ENCODE measurements at regions not wholly inside any gene's neighbourhood (a gene's known extent, or its start where the extent isn't known, plus 50 kb on each side); places are given as distances from the start of the nearest gene placed in this dataset.
"Not testable (repeated sequence)": the region's sequence is repeated elsewhere in the genome, so short reads cannot be mapped to it uniquely, and the experiment has no call there.

DNA sequence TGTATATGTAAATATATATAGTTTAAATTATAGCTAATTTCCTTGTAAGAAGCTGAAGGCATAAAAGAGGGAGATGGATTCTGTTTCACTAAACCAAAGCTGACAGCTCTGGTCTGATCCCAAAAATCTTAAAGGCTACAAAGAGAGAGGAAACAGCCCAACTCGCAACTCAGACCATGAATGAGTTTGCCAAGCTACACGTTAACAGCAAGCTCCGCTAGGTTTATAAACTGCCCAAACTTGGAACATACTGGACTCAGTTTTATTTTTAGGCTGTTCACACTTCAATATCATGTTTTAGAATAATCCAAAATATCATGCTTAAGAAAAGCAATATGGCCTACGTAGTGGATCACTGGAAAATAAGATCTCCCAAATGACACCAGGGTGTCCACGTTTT is 318.3 kb upstream of the RPS23 start:
- DNase-seq, result no peak

DNA sequence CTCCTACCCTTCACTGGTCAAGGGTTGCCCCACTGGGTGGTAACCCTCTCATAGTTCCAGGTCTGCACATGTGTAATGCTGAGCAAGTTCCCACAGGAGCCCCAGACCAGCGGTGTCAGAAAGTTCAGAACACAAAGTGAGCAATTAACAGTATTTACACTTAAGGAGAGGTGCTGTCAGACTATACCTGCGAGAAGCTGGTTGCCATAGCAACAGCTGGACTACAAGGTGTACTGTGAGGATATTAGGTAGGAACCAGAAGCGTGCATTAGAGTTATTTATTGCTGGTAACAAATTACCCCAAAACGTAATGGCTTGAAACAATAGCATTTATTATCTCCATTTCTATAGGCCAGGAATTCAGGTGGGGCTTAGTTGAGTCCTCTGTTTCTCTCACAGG is 317.0 kb upstream of the RPS23 start:
- no peak for DNase-seq

DNA sequence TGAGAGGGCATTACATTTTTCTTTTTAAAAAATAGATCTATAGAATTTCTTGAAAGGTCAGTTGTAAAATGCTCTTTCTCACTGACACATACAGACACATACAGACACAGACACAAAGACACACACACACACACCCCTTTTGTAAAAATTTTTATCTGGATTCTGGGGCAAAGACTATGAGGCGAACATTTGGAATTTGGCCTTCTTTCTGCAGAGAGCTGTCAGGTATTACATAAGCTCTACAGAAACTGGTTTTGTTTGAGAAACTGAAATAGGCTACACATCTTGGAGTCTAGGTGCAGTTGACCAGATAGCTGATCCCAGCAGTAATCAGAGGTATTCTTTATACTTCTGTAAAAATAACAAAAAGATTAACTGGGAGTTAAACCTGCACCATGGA is 315.9 kb upstream of the RPS23 start:
- DNase-seq, result no peak

DNA sequence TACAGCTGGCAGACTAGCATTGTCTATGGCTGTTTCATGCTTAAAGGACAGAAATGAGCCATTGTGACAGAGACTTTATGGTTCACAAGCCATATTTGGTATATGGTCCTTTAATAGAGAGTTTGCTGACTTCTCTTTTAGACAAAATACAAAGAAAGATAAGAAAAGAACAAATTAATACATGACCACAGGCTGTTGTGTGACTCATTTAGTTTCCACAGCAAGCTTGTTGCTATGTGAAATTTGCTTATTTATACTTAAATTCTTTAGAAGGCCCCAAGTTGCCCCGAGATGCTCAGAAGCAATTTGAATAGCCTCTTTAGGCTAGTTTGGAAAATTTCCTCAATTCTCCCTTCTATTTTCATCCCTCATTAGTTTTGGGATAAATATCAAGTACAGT is 315.3 kb upstream of the RPS23 start:
- no peak for DNase-seq

DNA sequence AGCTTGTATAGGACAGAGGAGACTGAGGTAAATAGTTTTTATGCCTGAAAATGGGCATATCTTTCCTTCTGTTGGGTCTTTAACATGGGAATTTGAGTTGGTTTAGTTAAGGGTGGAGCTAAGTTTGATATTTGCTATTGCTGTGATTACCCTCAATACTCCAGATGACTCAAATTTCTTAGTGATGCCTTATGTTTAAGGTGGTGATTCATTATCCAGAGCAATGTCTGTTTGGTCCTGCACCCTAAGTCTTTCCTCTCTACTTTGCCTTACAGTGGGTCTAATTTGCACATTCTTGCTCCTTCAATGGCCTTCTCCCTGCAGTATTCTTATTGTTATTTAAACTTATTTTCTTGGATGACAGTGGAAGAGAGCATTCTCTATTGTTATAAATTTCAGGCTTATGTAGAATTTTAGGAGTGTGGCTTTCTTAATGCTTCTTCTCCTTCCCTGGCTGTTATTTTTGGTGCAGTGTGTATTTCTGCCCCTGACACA is 312.9 kb upstream of the RPS23 start:
- no peak for DNase-seq

DNA sequence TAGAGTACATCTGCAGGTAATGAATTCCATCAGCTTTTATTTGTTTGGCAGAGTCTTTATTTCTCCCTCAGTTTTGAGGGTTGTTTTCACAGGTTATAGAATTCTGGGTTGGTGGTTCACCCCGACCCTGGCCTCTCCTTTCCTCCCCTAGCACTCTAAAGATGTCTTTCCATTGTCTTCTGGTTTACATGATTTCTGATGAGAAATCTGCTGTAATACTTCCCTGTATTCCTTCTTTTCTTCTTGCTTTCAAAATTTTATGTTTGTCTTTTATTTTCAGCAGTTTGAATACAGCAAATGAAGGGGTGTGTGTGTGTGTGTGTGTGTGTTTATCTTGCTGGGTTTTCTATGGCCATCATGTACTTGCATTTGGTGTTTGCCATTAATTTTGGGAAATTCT is 312.0 kb upstream of the RPS23 start:
- DNase-seq, result no peak

DNA sequence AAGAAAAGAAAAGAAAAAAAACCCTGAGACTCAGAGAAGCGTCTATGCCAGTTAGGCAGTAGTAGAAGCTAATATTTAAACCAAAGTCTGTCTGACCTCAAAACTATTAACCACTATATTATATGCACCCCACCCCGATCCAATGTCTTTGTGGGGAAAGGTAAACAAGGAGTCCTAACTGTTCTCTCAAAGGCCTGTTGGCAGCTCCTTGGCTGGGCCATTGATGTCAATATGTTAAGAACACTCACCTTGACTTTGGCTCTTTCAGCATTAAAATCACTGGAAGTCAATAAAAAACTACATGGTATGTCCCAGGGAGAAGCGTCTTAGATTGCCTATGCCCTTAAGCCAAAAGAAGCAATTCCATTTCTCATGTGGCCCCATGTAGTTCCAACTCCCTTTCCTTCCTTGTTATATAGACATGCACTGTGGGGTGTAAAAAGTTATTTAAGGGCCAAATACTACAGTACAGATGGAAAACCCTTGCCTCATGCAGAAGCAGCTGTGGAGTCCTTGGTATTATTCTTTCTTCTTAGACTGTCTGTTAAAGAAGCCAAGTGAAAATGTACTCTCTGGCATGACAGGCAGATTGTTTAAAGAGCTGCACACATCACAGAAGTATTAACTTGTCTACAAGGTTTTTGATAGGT is 308.6 kb upstream of the RPS23 start:
- DNase-seq, result no peak

DNA sequence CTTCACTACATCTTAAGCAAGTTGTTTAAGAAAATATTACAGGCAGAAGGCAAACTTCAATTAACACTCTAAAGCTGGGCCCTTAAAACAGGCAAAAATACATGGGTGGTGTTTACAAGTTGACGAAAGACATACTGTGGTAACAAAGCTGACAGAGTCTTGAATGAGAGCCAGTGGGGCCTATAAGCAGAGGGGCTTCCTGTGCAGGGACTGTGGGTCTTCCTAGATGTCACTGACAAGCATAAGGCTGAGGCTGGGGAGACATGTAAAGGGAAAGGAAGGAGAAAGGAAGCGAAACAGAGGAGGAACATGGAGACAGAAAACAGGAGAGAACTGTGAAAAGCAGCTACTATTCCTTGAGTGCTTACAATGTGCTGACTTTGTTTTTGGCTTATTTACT is 308.0 kb upstream of the RPS23 start:
- no peak for DNase-seq

DNA sequence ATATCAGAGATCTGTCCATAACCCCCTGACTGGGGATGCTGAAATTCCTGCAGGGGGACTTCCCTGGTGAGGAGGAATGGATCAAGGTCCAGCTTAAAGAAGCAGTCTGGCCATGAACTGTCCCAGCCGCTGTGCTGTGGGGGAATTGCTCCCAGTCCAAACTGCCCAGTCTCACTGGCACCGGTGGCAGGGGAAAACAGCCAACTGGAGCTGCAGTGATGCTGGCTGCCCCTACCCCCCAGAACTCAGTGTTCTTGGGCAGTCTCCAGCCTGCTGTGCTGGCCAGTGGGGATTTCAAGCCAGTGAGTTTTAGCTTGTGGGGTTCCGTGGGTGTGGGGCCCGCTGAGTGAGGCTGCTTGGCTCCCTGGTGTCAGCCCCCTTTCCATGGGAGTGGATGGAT is 306.5 kb upstream of the RPS23 start:
- no peak for DNase-seq

DNA sequence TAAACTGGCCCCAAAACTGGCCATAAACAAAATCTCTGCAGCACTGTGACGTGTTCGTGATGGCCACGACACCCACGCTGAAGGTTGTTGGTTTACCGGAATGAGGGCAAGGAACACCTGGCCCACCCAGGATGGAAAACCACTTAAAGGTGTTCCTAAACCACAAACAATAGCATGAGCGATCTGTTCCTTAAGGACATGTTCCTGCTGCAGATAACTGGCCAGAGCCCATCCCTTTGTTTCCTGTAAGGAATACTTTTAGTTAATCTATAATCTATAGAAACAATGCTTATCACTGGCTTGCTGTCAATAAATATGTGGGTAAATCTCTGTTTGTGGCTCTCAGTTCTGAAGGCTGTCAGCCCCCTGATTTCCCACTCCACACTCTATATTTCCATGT is 305.2 kb upstream of the RPS23 start:
- DNase-seq, result not testable (repeated sequence)

DNA sequence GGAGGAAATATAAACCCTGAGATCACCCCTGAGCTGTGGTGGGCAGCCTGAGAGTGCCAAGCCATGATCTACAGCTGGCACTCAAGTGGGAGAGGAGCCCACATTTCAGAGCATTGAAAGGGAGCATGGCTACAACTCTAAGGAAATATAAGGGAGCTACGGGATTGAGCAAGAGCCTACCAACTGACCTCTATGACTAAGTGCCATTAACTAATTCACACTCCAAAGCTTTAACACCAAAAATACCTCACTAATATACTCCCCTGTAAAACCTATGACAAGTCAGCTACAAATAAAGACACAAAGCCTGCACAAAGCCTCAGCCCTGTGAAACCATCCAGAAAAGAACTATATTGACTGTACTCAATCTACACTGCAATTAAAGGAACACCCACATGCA is 286.8 kb upstream of the RPS23 start:
- no peak for DNase-seq

DNA sequence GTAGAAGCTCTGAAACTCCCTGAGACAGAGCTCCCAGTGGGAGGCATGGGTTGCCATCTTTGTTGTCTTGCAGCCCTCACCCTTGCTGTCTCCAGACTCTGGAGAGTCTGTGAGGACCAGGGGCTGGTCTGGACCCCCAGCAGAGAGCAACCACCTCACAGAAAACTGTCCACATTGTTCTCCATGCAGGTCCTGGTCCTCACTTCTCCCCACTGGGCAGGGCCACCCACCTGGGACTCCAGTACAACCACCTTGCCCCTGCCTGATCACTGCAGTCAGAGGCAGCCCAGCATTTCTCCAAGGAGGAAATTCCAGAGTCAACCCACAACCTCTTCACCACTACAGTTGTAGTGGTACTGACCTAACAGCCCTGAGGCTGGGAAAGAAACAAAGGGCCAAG is 285.6 kb upstream of the RPS23 start:
- no peak for DNase-seq

DNA sequence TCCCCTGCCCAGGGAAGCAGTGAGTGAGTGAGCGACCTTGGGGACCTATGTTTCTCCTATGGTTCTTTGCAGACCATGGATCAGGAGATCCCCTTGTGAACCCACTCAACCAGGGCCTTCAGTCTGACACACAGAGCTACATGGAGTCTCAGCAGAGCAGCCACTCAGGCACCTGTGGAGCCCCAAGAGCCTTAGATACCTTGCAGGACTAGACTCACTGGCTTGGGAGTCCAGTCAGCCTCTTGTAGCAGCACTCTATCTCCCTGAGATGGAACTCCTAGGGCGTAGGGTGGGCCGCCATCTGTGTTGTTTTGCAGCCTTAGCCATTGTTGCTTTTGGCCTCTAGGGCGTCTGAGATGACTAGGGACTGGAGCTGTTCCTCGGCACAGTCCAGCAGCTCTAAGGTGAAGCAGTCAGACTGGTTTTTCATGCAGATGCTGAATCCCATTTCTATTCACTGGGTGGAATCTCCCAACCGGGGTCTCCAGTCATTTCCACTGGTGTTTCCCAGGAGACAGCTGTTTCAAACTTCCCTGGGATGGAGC is 284.6 kb upstream of the RPS23 start:
- no peak for DNase-seq

DNA sequence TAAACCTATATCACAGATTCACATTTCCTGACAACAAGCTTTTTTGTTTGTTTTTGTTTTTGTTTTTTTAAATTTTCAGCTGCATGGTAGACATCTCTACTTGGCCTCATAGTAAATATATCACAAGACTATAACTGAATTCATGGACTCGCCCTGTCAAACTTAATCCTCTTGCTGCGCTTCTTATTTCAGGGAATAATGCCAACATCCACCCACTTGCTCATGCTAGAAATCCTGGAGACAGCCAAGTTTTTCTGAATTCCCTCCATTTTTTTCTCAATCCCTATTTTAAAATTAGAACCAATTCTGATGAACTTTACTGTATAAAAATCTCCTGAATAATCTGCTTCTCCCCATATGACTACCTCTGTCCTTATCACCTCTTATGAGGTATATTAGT is 283.6 kb upstream of the RPS23 start:
- DNase-seq, result no peak

DNA sequence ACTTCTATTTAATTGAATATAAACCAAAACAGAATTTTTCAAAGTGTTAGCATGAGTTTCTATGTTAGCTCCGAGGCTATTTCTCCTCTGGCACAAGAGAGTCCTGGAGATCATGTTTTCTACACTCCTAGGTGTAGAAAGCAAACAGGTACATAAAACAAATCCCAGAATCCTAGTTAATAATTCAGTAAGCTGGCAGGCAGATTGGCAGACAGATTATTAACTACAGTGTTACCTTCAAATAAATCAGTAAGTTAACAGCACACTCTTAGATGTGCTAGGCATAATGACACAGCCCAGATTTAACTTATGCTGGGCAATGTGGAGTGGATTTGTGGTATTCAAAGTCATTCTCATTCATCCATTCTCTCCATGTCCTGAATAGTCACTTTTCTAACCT is 282.8 kb upstream of the RPS23 start:
- DNase-seq, result no peak

DNA sequence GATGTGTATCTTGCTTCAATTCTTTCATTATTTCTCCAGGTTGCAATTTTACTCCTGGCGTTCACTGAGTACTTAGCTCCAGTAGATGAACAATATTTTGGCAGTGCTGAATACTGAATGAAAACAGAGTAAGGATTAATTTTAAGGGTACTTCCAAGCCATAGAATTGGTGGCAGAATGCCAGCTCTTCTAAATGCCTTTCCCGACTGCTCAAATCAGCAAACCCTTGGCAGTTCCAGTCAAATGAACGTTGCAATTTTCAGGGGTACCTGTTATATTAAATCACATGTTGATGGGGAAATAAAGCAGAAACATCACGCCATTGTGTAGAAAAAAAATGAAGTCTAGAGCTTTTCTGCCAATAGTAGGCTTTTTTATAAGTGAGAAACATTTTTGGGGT is 282.4 kb upstream of the RPS23 start:
- DNase-seq, result no peak

DNA sequence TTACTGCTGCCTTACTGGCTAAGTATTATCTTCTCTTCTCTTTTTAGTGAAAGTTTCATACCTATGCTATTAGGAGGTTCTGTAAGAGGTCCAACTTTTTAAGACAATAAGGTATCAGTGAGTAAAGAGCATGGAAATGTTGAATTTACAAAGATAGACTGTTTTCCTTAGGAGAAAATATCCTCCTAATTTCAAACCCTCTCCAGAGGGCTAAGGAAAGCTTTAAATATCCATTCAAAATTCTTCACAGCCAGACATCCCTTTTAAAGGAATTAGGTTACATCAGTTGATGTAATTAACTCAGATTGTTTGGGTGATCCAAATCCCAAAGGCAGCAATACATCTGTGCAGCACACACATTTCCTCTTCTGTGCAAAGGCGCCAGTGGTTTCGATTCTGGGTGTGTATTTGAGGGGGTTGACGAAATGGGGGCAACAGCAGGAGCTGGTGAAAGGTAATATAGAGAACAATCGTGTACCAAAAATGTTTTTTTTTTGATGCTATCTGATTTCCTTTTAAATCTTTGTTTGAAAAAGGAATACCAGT is 273.8 kb upstream of the RPS23 start:
- no peak for DNase-seq

DNA sequence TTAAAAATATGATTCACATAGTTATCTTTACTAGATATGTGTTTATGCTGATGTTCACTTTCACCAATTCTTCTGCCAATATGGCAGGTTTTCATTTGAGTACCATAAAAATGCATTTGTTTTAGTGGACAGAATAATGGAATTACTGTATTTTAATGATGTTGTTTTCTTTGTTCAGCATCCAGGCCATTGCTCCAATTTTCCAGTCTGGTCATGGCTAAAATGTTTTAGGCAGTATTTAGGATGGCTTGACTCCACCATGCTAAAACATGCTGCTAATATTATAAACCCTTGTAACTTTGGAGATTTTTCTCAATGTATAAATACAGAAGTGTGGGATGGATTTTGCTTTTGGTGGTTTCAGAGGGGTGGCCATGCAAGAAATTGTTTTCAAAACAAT is 273.0 kb upstream of the RPS23 start:
- DNase-seq, result no peak

DNA sequence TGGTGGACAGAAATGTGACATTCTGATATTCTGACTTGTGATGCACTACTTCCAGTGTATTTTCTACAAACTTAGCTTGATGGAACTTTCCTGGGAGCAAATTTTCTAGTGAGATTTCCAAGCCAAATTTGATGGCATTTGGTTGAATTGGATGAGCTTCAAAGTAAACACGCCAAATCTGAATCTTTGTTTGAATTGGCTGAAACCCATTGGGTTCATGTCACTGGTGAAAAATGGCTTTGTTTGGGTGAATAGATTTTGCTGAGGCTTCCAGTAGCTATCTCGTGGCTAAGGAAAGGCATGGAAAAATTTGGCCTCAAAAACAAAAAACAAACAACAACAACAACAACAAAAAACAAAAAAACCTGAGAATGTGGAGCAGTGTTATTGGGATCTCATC is 271.1 kb upstream of the RPS23 start:
- DNase-seq, result no peak

DNA sequence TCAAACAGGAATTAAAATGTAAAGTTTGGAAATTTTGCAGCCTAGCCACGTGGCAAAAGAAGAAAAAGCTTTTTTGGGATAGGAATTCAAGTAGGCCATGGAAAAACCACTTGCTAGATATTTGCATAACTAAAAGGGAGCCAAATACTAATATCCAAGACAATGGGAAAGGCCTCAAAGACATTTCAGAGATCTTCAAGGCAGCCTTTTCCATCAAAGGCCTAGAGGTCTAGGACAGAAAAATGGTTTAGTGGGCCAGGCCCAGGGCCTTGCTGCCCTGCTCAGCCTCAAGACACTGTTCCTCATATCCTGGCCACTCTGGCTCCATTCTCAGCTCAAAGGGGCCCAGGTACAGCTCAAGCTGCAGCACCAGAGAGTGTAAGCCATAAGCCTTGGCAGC is 265.9 kb upstream of the RPS23 start:
- DNase-seq, result no peak

DNA sequence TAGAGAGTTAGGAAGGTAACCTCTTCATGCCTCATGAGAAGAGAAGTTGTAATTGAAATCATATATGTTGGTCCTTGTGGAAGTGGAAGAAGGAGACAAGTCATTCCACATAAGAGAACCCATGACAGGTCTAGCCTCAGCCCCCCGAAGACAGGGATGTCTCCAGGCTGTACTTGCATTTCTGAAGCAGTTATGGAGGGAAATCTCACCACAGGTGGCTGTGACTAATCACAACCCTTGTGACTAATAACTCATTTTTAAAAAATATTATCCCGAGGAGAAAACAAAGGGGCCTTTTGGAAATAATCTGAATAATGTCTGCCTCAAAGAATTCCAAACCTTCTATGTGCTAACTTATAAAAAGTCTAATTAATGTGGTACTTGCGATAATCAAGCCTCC is 262.1 kb upstream of the RPS23 start:
- DNase-seq, result no peak

DNA sequence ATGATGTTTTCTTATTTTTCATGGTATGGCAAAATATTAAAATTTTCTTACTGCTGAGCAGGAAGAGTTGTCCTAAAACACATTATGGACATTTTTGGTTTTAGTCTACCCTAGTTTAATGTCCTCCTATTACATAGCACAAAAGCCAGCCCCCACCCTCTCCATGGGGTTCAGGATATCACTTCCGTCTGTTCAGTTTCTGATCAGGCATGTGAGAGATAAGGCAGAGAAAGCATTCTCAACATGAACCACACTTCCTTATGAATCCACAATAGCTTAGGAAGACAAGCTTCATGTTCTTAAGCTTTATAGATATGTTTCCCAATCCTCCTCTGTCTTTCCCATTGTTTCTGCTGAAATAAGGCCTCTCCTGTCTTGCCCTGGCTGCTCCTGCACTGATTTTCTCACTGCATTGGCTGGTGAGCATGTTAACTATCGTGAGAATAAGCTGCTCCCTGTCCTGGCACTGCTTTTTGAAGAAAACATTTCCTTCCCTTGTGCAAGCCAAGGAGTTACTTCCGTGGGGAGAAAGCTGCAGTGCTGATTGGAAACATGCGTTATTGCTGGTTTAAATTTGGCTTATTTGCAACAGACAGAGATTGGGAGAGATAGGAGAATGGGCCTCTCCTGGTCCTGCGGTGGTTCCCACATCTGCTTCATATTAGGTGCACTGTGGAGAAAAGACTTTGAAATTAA is 260.3 kb upstream of the RPS23 start:
- DNase-seq, result no peak

DNA sequence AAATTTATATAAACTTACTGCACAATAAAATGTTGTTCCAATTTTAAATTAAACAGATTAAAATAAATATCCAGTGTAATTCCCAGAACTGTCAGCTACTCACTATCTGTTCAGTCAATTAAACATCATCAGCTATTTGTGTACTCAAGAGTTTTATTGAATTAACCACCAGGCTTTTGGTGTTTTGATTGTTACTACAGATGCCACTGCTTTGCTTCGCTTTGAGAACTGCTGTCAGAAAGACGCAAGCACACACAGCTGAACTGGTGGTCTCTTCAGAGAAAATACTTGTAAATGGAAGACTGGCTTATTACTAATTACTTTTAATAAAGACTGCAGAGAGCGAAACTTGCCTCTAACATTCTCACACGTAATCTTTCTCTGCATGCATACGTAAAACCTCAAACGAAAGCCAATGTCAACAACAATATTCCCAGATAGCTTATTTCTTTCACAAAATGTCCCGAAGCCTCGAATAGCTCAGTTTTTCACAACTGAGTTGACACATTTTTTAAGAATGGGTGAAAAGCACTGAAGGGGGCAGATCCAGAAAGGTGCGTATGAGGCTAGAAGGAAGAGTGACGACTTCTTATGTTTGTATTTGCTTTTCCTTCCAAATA is 259.6 kb upstream of the RPS23 start:
- no peak for DNase-seq

DNA sequence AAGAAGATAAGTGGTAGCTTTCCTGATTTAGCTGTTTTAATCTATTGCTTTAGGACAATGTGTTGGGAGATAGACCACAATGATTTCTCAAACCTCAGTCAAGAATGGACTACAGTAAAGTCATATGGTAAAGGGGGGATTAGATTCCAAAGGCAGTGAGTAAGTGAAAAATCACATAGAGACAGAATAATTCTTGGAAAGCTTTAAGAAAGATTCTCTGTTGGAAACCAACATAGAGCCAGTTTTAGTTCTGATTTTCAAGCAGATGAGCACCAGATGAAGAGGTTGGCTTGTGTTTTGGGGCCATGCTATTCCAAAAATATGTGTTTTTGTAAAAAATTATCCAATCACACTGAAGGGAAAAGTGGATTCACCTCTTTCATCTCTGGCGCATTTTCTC is 256.8 kb upstream of the RPS23 start:
- no peak for DNase-seq
